Astrocyte of the cerebellum (primary cell): ENCODE measurements at regions not wholly inside any gene's neighbourhood (a gene's known extent, or its start where the extent isn't known, plus 50 kb on each side); places are given as distances from the start of the nearest gene placed in this dataset.
A peak's percentile ranks its signal among the peaks of the same experiment; 100 is the strongest.

Experiments
- DNase-seq: peaks from one replicate; pipeline ENCODE4 v3.0.0-alpha.2; 2011; ENCODE audit warnings: low read depth
- H3K4me3 ChIP-seq: 2 replicates; pipeline ENCODE4 v1.5.1; 2011; ENCODE audit warnings: mild to moderate bottlenecking, low read depth, low read length, moderate library complexity
- CTCF ChIP-seq: IDR thresholded peaks from 2 replicates; pipeline ENCODE4 v1.5.1; 2012; ENCODE audit warnings: low read length, low read depth, moderate library complexity, mild to moderate bottlenecking; ENCODE audit errors: missing control alignments
- in situ Hi-C: cut with HindIII; loops from 2 replicates; pipeline ENCODE4 v1.10.0; 2017; ENCODE audit warnings: low sequenced_read_pairs

DNA sequence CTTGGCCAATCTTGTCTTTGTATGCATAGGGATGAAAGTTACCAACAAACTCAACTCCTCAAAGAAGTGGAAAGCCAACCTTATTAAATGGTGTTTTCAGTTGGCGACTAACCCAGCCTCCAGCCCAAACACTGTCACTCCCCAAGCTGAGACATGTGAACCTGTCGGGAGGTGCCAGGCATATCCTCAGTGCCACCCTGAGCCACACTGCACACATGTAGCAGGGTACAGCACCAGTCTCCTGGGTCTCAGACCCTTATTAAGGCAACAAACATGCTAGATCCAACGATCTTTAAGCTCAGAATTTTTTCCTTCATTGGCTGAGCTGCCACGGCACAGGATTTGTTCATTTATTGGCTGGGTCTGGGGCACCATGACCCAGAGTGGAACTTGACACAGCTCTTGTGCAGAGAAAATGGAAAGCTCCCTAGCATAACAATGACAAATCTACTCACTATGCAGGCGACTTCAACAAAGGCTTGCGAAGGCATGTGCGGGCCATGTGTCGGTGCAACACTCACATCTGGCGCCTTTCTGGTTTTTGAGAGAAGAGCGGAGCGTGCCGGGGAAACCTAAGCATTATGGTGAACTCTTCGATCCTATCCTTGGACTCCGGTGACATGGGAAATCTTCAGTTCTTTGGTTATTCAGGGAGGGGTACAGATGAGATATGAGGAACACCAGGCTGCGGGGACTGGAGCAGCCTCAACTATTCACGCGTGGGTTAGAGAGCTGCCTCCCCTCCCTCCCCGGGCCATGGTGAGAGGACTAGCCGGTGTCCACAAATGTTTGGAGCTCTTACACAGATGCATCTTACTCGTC, 190.1 kb downstream of the FAM43A start:
- TF ChIP-seq CTCF: no peak
- in situ Hi-C loops: no loop called here
- no peak for DNase-seq
- no peak overlapping the region for H3K4me3 ChIP-seq

GRCh38 chr3:194876403-194877095, 190.9 kb downstream of the FAM43A start:
- TF ChIP-seq CTCF: no peak
- no peak overlapping the region for H3K4me3 ChIP-seq
- no peak for DNase-seq
- in situ Hi-C loops: no loop called here

- DNase-seq: no peak
- in situ Hi-C loops: no loop called here
- TF ChIP-seq CTCF: no peak
- H3K4me3 ChIP-seq: no peak overlapping the region
Measured at GRCh38 chr3:194877291-194878119, 191.8 kb downstream of the FAM43A start.

DNA sequence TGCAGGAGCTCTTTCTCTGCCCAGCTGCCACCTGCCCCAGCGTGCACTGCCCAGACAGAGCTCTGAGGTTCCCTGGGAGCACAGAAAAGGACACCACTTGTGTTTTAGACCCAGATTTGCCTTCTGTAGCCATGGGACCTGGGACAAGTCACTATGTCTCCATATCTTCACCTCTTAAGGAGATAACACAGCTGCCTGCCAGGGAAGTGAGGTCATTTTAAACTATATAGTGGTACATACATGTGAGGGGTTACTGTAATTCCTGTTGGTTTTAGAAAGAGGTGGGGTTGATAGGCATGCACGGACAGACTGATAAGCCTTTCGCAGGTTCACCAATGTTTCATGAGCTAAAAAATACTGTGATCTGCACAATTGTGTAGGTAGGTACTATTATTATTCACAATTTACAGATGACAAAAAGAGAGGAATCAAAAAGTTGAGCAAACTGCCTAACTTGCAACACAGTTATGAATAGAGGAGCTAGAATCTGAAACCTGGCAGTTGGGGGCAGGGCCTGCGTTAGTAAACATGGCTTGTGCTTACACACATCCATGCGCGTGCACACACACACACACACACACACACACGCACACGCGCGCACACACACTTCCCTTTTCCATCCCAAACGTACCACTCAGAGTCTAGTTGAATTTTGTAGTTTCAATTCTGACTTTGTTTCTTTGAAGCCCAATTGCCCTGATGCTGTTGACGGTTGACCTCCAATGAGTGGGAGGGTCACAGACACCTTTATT, 193.6 kb downstream of the FAM43A start:
- in situ Hi-C loops: no loop called here
- H3K4me3 ChIP-seq: no peak overlapping the region
- DNase-seq: no peak
- no peak for TF ChIP-seq CTCF

GRCh38 chr3:194879991-194880939, 194.6 kb downstream of the FAM43A start:
- in situ Hi-C loops: no loop called here
- no peak overlapping the region for H3K4me3 ChIP-seq
- TF ChIP-seq CTCF: no peak
- DNase-seq: peak; percentile 44
